PC-3 (cell line): ENCODE measurements at regions not wholly inside any gene's neighbourhood (a gene's known extent, or its start where the extent isn't known, plus 50 kb on each side); places are given as distances from the start of the nearest gene placed in this dataset.

ENCODE experiments used
- ATAC-seq: fragments of 200-7000 bp; cut with Tn5 transposase; 2 replicates; pipeline ENCODE4 v1.9.1; 2020; ENCODE audit warnings: mild to moderate bottlenecking, moderate library complexity
- BruUV-seq: library from RNA; stranded (reverse); fragments of 400-500 nt; replicated peaks from 2 replicates; lab custom pipeline; 2021; lab: Mats Ljungman, UMichigan
- CTCF ChIA-PET: fragments of 300-600 bp; sonication (Branson Sonifier 250); formaldehyde crosslinking; loops from one replicate; lab custom pipeline; 2022; ENCODE audit warnings: antibody characterized with exemption; lab: Charles Lee
- POLR2A ChIA-PET: fragments of 300-600 bp; sonication (Branson Sonifier 250); formaldehyde crosslinking; loops from one replicate; lab custom pipeline; 2022; ENCODE audit warnings: antibody characterized with exemption; ENCODE audit not compliant: unreplicated experiment; lab: Charles Lee
- DNase-seq: peaks from one replicate; pipeline ENCODE4 v3.0.0-alpha.2; 2015
- H2AFZ ChIP-seq: fragments of 300-600 bp; sonication (generic); 2 replicates; pipeline ENCODE4 v1.6.0; 2016; ENCODE audit warnings: antibody characterized with exemption, low read length
- H3F3A ChIP-seq: fragments of 300-600 bp; sonication (generic); one replicate; pipeline ENCODE4 v1.6.0; 2017; ENCODE audit warnings: antibody characterized with exemption, low read length, control low read depth, mild to moderate bottlenecking; ENCODE audit not compliant: unreplicated experiment
- H3K27ac ChIP-seq: fragments of 300-600 bp; sonication (generic); 2 replicates; pipeline ENCODE4 v1.5.1; 2016; ENCODE audit warnings: mild to moderate bottlenecking, low read length
- H3K27me3 ChIP-seq: fragments of 300-600 bp; sonication (generic); 2 replicates; pipeline ENCODE4 v1.6.1; 2016; ENCODE audit warnings: low read length, mixed read lengths
- H3K36me3 ChIP-seq: fragments of 300-600 bp; sonication (generic); 2 replicates; pipeline ENCODE4 v1.6.1; 2016; ENCODE audit warnings: low read depth, mixed run types, low read length, mixed read lengths
- H3K4me1 ChIP-seq: fragments of 300-600 bp; sonication (generic); 2 replicates; pipeline ENCODE4 v1.5.1; 2016; ENCODE audit warnings: low read length; ENCODE audit not compliant: insufficient read depth
- H3K4me2 ChIP-seq: fragments of 300-600 bp; sonication (generic); 2 replicates; pipeline ENCODE4 v1.6.0; 2016; ENCODE audit warnings: low read length
- H3K4me3 ChIP-seq: fragments of 300-600 bp; sonication (generic); 2 replicates; pipeline ENCODE4 v1.5.1; 2016; ENCODE audit warnings: mild to moderate bottlenecking, low read length, mixed read lengths
- H3K79me2 ChIP-seq: fragments of 300-600 bp; sonication (generic); 2 replicates; pipeline ENCODE4 v1.6.1; 2017; ENCODE audit warnings: low read length, mixed read lengths
- H3K9ac ChIP-seq: fragments of 300-600 bp; sonication (generic); 2 replicates; pipeline ENCODE4 v1.6.0; 2016; ENCODE audit warnings: mild to moderate bottlenecking, low read length
- H3K9me2 ChIP-seq: fragments of 300-600 bp; sonication (generic); replicated peaks from 2 replicates; pipeline ENCODE4 v1.6.1; 2016; ENCODE audit warnings: mixed run types, low read length, mixed read lengths
- H3K9me3 ChIP-seq: fragments of 300-600 bp; sonication (generic); 2 replicates; pipeline ENCODE4 v1.6.1; 2016; ENCODE audit warnings: low read length, mixed read lengths
- H4K20me1 ChIP-seq: fragments of 300-600 bp; sonication (generic); 2 replicates; pipeline ENCODE4 v1.6.1; 2016; ENCODE audit warnings: low read length, mixed read lengths
- EZH2 ChIP-seq: fragments of 300-600 bp; sonication (generic); IDR thresholded peaks from one replicate; pipeline ENCODE4 v1.6.1; 2017; ENCODE audit warnings: antibody characterized with exemption, mild to moderate bottlenecking, low read length; ENCODE audit not compliant: unreplicated experiment
- EZH2phosphoT487 ChIP-seq: fragments of 300-600 bp; sonication (generic); IDR thresholded peaks from 2 replicates; pipeline ENCODE4 v1.6.1; 2018; ENCODE audit warnings: mild to moderate bottlenecking, antibody characterized with exemption, low read length, borderline replicate concordance
- intact Hi-C: fragments of 100-400 bp; cut with micrococcal nuclease; formaldehyde crosslinking; loops from 2 replicates; pipeline ENCODE4 v1.9.0; 2023
- TF ChIP-seq, protein P1 (sequence below): fragments of 300-600 bp; sonication (generic); conservative IDR thresholded peaks from 2 replicates; pipeline ENCODE4 v1.5.1; 2017; ENCODE audit warnings: antibody characterized with exemption, low read depth, mild to moderate bottlenecking, low read length

DNA sequence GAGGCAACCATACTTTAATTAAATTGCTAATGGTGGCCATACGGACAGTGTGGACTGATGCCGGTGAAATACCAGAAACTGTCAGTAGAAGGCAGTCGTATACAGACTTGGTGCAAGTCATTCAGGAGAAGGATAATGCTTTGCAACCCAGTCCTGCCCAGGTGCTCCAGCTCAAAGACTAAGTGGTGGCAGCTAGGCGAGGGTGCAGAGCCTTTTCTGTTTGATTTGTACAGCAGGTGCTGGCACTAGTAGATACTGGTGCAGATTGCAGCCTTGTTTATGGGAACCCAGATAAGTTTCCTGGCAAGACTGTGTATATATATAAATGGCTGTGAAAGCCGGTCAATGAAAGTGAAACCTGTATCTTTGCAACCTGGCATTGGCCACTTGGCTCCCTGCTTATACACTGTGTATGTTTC, 208.3 kb upstream of the SYT4 start:
- no peak for ATAC-seq

DNA sequence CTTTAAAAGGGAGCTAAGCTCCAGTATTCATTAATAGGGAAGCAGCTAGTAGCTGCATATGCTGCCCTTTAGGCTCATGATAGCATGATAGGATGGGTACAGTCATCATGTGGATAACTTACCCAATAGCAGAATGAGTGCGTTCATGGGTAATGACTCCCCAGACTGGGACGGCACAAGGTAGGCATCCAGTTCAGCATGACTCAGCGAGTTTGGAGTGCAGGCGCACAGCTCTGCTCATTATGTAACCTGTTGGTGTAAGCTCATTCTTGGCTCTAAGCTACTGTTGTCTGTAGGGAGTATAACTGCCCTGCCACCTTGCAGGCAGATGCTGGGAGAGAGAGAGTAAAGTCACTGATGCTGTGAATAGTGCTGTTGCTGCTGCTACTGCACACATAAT, 209.2 kb upstream of the SYT4 start:
- no peaks in the 10 kb centered on the region for H3K9me3 ChIP-seq
- ChIA-PET CTCF (no interaction called here), POLR2A (no interaction called here)
- no peak overlapping the region for H2AFZ ChIP-seq
- no peaks in the 10 kb centered on the region for H4K20me1 ChIP-seq
- H3K27me3 ChIP-seq: no peaks in the 10 kb centered on the region
- no peaks in the 10 kb centered on the region for H3K9me2 ChIP-seq
- H3K27ac ChIP-seq: no peak overlapping the region
- ATAC-seq: no peak
- H3K79me2 ChIP-seq: no peaks in the 10 kb centered on the region
- BruUV-seq: no TSS peak
- no peak for DNase-seq
- no peak overlapping the region for H3K4me3 ChIP-seq
- H3K4me2 ChIP-seq: no peak overlapping the region
- no peak overlapping the region for H3K9ac ChIP-seq
- no peaks in the 10 kb centered on the region for H3K4me1 ChIP-seq
- no peaks in the 10 kb centered on the region for H3F3A ChIP-seq
- intact Hi-C loops: no loop called here
- no peaks in the 10 kb centered on the region for H3K36me3 ChIP-seq
- TF ChIP-seq EZH2 (no peak), EZH2phosphoT487 (no peak)
- TF ChIP-seq, protein P1, sequence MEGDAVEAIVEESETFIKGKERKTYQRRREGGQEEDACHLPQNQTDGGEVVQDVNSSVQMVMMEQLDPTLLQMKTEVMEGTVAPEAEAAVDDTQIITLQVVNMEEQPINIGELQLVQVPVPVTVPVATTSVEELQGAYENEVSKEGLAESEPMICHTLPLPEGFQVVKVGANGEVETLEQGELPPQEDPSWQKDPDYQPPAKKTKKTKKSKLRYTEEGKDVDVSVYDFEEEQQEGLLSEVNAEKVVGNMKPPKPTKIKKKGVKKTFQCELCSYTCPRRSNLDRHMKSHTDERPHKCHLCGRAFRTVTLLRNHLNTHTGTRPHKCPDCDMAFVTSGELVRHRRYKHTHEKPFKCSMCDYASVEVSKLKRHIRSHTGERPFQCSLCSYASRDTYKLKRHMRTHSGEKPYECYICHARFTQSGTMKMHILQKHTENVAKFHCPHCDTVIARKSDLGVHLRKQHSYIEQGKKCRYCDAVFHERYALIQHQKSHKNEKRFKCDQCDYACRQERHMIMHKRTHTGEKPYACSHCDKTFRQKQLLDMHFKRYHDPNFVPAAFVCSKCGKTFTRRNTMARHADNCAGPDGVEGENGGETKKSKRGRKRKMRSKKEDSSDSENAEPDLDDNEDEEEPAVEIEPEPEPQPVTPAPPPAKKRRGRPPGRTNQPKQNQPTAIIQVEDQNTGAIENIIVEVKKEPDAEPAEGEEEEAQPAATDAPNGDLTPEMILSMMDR: no peak

More for the DNA sequence above, 208.3 kb upstream of the SYT4 start:
- ChIA-PET CTCF (no interaction called here), POLR2A (no interaction called here)
- Histone ChIP-seq H2AFZ (no peak overlapping the region), H3K9me2 (no peaks in the 10 kb centered on the region), H3K4me3 (no peak overlapping the region), H4K20me1 (no peaks in the 10 kb centered on the region), H3K27ac (no peak overlapping the region), H3F3A (no peaks in the 10 kb centered on the region), H3K4me2 (no peak overlapping the region), H3K36me3 (no peaks in the 10 kb centered on the region), H3K27me3 (no peaks in the 10 kb centered on the region), H3K4me1 (no peaks in the 10 kb centered on the region), H3K9me3 (no peaks in the 10 kb centered on the region), H3K9ac (no peak overlapping the region), H3K79me2 (no peaks in the 10 kb centered on the region)
- TF ChIP-seq EZH2phosphoT487: no peak
- TF ChIP-seq, protein P1: no peak
- TF ChIP-seq EZH2: no peak
- intact Hi-C loops: no loop called here
- no peak for DNase-seq
- BruUV-seq: no TSS peak

DNA sequence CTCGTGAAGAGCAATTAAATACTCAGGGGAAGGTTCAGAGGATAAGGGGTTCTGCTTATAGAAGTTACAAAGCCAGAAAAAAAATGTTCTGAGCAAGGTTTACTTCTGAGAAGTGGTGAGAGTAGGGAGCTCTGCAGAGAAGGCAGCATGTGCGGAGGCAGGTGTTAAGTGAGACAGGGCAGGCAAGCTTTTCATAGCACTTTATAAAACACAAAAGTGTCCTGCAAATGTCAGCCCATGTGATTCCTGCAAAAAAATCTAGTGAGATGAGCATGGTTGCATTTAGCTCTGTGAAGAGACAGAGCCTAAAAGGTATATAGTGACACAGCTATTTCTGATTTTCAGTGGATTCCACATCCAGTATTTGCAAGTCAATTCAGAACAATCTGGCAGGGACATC, 223.8 kb upstream of the SYT4 start:
- no TSS peak for BruUV-seq
- Histone ChIP-seq H3K4me3 (no peak overlapping the region), H3K27me3 (no peaks in the 10 kb centered on the region), H3K27ac (no peak overlapping the region), H3K9me3 (no peaks in the 10 kb centered on the region), H3K4me2 (no peak overlapping the region), H4K20me1 (no peaks in the 10 kb centered on the region), H3K36me3 (no peaks in the 10 kb centered on the region), H3K79me2 (no peaks in the 10 kb centered on the region), H3K9ac (no peak overlapping the region), H3K4me1 (no peaks in the 10 kb centered on the region), H3K9me2 (no peaks in the 10 kb centered on the region), H2AFZ (no peak overlapping the region), H3F3A (no peaks in the 10 kb centered on the region)
- POLR2A ChIA-PET: no interaction called here
- TF ChIP-seq, protein P1: no peak
- TF ChIP-seq EZH2: no peak
- CTCF ChIA-PET: interaction anchor here (0.6 kb wide), 1 partner anchor 1204 kb away, joined by 21 read pairs; no protein-coding TSS in a partner anchor
- no peak for ATAC-seq
- no peak for DNase-seq
- intact Hi-C loops: no loop called here
